Testis (tissue), 2 donors: ENCODE measurements at regions not wholly inside any gene's neighbourhood (a gene's known extent, or its start where the extent isn't known, plus 50 kb on each side); places are given as distances from the start of the nearest gene placed in this dataset.

Experiments used
- DNase-seq: peaks from one replicate; pipeline ENCODE4 v3.0.0-alpha.2; 2019
- H3K27ac ChIP-seq, 2 donors: fragments of 200-600 bp; sonication (generic); one replicate each; pipeline ENCODE4 v1.5.1; 2019
- H3K27me3 ChIP-seq: fragments of 200-600 bp; sonication (generic); one replicate; pipeline ENCODE4 v1.5.1; 2019
- H3K36me3 ChIP-seq: fragments of 200-600 bp; sonication (generic); one replicate; pipeline ENCODE4 v1.5.1; 2017; ENCODE audit warnings: low read depth; ENCODE audit errors: missing control alignments
- H3K4me1 ChIP-seq: fragments of 200-600 bp; sonication (generic); one replicate; pipeline ENCODE4 v1.5.1; 2019
- H3K4me3 ChIP-seq, 2 donors: fragments of 200-600 bp; sonication (generic); one replicate each; pipeline ENCODE4 v1.5.1; 2017 to 2019
- H3K9me3 ChIP-seq: fragments of 200-600 bp; sonication (generic); one replicate; pipeline ENCODE4 v1.5.1; 2017
- POLR2A ChIP-seq: fragments of 450-650 bp; IDR thresholded peaks from one replicate; pipeline ENCODE4 v1.6.1; 2017; ENCODE audit warnings: antibody characterized with exemption, mild to moderate bottlenecking, moderate library complexity
- WGBS, 2 donors: methylation state at CpG; one replicate each; pipeline ENCODE4 v1.1.5; 2018; 5-methylcytosine and 5-hydroxymethylcytosine counted together
- intact Hi-C: fragments of 100-400 bp; cut with DNase I; formaldehyde crosslinking; loops from one replicate; pipeline ENCODE4 v1.15.1; 2023; ENCODE audit warnings: low total_unique reads
- TF ChIP-seq, protein P1 (sequence below), 3 experiments: fragments of 450-650 bp in 2 of 3; fragments of 200-600 bp in 1 of 3; sonication (generic) in 1 of 3; IDR thresholded peaks; one replicate each; pipeline ENCODE4 v1.5.1; 2016 to 2019; ENCODE audit warnings: antibody characterized with exemption in 3 of 3, mild to moderate bottlenecking in 2 of 3, moderate library complexity in 1 of 3

DNA sequence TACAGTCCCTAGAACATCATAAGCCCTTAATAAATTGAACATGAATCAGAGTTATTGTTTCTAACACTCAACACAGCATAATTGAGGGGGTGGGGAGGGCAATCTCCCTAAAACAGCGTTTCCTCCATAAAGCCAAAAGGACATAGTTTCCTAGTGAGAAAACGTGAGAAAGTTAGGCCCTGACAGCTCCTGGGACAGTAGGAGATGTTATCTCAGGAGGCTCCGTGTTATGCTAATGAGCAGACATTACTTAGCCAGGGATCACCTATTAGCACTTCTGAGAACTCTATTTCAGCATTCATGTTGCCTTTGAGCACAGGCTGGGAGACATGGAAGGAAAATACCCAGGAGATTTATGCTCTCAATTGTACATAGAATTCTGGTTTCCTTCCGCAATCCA lies 229.1 kb upstream of the ADAMTS9 start:
- H3K4me3 ChIP-seq, result no peak overlapping the region
- no peak for DNase-seq
- no peaks in the 10 kb centered on the region for H3K9me3 ChIP-seq
- 32 to 43% methylated on average over 4 of the region's 4 CpGs for WGBS, 2 donors
- no peaks in the 10 kb centered on the region for H3K36me3 ChIP-seq
- no peak for TF ChIP-seq POLR2A
- TF ChIP-seq, protein P1, sequence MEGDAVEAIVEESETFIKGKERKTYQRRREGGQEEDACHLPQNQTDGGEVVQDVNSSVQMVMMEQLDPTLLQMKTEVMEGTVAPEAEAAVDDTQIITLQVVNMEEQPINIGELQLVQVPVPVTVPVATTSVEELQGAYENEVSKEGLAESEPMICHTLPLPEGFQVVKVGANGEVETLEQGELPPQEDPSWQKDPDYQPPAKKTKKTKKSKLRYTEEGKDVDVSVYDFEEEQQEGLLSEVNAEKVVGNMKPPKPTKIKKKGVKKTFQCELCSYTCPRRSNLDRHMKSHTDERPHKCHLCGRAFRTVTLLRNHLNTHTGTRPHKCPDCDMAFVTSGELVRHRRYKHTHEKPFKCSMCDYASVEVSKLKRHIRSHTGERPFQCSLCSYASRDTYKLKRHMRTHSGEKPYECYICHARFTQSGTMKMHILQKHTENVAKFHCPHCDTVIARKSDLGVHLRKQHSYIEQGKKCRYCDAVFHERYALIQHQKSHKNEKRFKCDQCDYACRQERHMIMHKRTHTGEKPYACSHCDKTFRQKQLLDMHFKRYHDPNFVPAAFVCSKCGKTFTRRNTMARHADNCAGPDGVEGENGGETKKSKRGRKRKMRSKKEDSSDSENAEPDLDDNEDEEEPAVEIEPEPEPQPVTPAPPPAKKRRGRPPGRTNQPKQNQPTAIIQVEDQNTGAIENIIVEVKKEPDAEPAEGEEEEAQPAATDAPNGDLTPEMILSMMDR (IDR thresholded peaks at IDR 0.05), result no peak
- H3K4me1 ChIP-seq, result peaks cover 4% of the 10 kb centered on the region
- intact Hi-C loops, result no loop called here
- H3K27me3 ChIP-seq, result no peaks in the 10 kb centered on the region
- no peak overlapping the region for H3K27ac ChIP-seq

GRCh38 chr3:64916192-64916798 lies 228.5 kb upstream of the ADAMTS9 start:
- TF ChIP-seq, protein P1 (IDR thresholded peaks at IDR 0.05), result no peak
- TF ChIP-seq POLR2A, result no peak
- intact Hi-C loops, result no loop called here
- WGBS, 2 donors, result 34 to 40% methylated on average over 8 of the region's 8 CpGs
- no peaks in the 10 kb centered on the region for H3K9me3 ChIP-seq
- H3K4me3 ChIP-seq, result no peak overlapping the region
- DNase-seq, result no peak
- no peaks in the 10 kb centered on the region for H3K36me3 ChIP-seq
- H3K27me3 ChIP-seq, result no peaks in the 10 kb centered on the region
- no peak overlapping the region for H3K27ac ChIP-seq
- peaks cover 4% of the 10 kb centered on the region for H3K4me1 ChIP-seq

DNA sequence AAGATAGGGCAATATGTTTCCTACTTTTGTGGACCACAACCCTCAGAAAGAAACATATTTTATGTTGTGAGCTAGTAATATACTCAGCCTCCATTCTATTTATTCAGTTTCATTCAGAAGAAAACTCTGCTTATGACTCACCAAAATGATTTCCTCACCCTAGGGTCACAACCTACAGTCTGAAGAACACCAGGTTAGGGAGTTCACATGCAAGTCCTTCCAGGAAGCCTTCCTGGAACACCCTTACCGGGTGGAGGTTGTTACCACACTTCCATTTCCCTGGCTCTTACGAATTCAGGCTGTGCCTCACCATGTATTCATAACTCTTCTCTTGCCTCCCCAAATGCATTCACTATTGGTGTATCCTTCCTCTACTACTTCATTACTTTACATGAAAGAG lies 228.0 kb upstream of the ADAMTS9 start:
- peaks cover 4% of the 10 kb centered on the region for H3K4me1 ChIP-seq
- TF ChIP-seq, protein P1 (IDR thresholded peaks at IDR 0.05), result no peak
- no peak for TF ChIP-seq POLR2A
- no peaks in the 10 kb centered on the region for H3K36me3 ChIP-seq
- no peak for DNase-seq
- no peak overlapping the region for H3K4me3 ChIP-seq
- no peaks in the 10 kb centered on the region for H3K27me3 ChIP-seq
- WGBS, 2 donors, result 62 to 68% methylated on average over 2 of the region's 2 CpGs
- no peaks in the 10 kb centered on the region for H3K9me3 ChIP-seq
- no peak overlapping the region for H3K27ac ChIP-seq
- intact Hi-C loops, result no loop called here

GRCh38 chr3:64913515-64913914 lies 225.7 kb upstream of the ADAMTS9 start:
- 81% methylated on average over 4 of the region's 4 CpGs for WGBS, 2 donors
- no peak for DNase-seq
- H3K27me3 ChIP-seq, result no peaks in the 10 kb centered on the region
- H3K27ac ChIP-seq, result no peak overlapping the region
- TF ChIP-seq POLR2A, result no peak
- TF ChIP-seq, protein P1 (IDR thresholded peaks at IDR 0.05), result no peak
- no peaks in the 10 kb centered on the region for H3K9me3 ChIP-seq
- no peaks in the 10 kb centered on the region for H3K36me3 ChIP-seq
- peaks cover 4% of the 10 kb centered on the region for H3K4me1 ChIP-seq
- intact Hi-C loops, result no loop called here
- no peak overlapping the region for H3K4me3 ChIP-seq

DNA sequence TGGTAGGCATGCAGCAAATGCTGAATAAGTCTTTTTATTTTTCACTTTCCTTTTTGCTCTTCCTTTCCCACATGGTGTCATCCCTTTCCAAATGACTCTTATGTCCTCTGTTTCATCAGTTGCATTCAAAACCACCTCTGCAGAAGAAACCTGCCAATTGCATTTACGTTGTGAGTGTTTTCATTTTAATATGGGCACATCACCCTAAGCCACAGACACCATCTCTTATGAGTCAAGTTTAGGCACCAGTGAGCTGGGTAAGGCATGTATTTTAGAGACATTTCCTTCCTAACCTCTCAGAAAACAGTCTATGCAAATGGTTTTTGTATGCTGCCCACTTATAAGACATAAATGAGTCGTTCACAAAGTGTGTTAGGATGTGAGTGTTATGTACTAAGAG lies 223.3 kb upstream of the ADAMTS9 start:
- Histone ChIP-seq H3K4me1 (peaks cover under 1% of the 10 kb centered on the region), H3K27ac (no peak overlapping the region), H3K36me3 (no peaks in the 10 kb centered on the region), H3K27me3 (no peaks in the 10 kb centered on the region), H3K4me3 (no peak overlapping the region), H3K9me3 (no peaks in the 10 kb centered on the region)
- WGBS, 2 donors, result 90 to 94% methylated on average over 2 of the region's 2 CpGs
- TF ChIP-seq POLR2A, result no peak
- TF ChIP-seq, protein P1 (IDR thresholded peaks at IDR 0.05), result no peak
- intact Hi-C loops, result no loop called here
- no peak for DNase-seq
